CD4-positive, alpha-beta T cell treated with Interleukin-10 for 1 hour (primary cell): ENCODE measurements at regions not wholly inside any gene's neighbourhood (a gene's known extent, or its start where the extent isn't known, plus 50 kb on each side); places are given as distances from the start of the nearest gene placed in this dataset.
"Not testable (repeated sequence)": the region's sequence is repeated elsewhere in the genome, so short reads cannot be mapped to it uniquely, and the experiment has no call there.

Experiments used
- DNase-seq: peaks from one replicate; pipeline ENCODE4 v3.0.0-alpha.2; 2020

DNA sequence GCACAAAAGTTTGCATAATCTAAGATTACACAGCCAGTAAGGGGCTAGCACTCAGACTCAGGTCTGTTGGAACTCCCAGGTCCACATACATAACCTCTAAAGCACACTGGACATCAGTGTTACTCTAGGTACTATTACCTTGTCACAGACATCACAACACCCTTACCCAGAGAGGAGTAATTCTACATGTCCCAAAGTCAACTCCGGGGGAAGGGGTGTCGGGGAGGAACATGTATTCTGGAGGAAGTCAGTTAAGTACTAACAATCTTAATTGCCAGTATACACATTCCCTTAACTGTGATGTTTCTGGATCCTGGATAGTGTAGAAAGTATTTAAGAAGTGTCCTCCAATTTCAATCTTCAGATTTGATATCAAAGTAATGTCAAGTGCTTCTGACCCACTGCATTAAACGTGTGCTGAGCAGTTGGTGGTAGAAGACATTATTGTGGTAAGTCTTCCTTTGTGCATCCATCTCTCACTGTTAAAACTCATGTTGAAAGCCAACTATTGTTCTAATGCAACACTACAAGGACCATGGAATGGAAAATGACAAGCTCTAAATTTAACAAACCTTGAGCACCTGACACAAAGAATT is 155.4 kb downstream of the CRPPA start:
- DNase-seq: no peak

DNA sequence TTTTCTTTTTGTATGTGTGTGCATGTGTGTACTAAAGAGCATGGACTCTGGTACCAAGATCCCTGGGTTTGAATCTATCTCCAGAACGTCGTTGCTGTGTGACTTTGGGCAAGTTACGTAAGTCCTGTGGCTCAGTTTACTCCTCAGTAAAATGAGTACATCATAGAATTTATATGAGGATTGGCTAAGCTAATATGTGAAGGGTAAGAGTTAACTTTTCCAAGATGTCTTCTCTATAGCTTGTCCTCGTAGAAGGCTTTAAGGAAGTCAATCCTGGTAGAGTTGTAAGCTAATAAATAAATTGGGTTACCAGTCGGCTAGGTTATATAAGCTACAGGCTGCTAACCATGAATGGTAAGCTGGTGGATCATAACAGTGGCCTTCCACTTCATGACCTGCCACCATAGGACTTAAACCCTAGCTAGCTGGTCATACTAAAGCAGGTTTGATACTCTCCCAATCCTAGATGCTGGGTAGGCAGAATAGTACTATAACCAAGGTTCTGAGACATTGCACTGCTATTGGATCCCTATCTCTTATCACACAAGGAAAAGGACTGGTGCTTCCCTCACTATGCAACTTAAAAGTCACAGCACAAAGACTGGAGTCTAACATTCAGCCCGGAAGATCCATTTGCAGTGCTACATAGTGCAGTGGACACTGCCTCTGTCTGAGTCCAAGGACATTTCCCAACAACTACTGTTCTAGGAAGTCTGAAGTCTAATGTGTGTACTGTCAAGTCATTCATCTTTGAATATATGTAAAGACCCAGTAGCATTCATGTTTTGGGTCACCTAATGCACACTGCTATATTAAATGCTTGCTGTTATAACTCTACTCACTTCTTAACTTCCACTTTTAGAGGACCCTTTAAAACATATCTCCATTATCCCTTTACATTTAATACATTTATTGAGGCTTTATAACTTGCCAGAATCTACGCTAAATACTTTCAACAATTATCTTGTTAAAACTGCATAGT is 156.2 kb downstream of the CRPPA start:
- no peak for DNase-seq

DNA sequence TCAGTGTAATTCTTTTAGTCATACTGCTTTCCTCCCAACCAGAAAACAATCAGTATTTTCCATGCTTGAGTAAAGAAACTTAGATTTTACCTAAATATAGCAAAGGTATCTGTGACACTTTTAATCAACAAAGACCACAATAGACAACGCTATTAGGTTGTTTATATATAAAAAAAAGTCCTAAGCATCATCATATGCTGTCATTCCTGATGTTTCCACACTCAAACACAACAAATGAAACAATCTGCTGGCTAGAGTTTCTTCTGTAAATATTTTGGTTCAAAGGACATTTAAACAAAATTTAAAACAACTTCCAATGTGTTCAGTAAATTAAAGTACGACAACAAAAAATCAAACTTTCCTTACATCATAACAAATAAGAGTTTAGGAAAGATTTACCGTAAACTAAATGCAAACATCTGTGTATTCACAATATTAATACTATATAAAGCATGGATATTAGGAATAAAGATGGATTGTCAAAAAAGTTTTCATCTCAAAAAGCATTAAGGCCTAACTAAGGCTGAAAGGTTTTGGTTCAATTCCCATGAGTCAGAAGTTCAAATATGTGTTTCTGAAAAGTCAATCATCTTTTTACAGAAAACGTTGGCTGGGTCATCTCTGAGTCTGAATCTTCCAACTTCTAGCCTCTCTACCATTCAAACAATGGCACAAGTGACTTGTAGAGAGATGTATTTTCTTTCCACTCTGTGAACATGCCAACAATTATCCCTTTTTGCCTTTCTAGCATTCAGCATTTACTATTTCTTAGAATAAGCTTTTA is 157.1 kb downstream of the CRPPA start:
- DNase-seq: no peak

DNA sequence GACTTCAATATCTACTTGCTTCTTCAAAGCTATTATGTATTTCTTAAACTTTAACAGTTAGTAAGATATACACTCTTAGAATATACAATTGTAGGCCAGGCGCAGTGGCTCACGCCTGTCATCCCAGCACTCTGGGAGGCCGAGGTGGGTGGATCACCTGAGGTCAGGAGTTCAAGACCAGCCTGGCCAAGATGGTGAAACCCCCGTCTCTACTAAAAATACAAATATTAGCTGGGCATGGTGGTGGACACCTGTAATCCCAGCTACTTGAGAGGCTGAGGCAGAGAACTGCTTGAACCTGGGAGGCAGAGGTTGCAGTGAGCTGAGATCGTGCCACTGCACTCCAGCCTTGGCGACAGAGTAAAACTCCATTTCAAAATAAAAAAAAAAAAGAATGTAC is 158.0 kb downstream of the CRPPA start:
- not testable (repeated sequence) for DNase-seq

DNA sequence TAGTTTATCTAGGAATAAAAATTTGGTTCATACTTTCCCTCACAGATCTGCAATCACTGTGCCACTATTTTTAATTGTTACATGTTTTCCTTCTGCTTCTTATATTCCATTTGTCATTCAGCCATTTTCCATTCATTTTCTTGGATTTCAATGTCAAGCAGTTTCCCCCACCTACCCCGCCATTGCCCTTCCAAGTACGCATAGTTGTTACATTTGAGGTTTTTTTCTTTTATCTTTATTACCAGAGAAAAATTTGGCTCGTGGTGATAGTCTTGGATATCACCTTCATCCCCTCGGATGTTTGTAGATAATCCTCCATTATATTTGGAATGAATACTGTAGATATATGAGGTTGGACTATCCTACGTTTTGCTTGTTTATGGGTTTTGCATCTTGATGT is 159.7 kb downstream of the CRPPA start:
- no peak for DNase-seq

DNA sequence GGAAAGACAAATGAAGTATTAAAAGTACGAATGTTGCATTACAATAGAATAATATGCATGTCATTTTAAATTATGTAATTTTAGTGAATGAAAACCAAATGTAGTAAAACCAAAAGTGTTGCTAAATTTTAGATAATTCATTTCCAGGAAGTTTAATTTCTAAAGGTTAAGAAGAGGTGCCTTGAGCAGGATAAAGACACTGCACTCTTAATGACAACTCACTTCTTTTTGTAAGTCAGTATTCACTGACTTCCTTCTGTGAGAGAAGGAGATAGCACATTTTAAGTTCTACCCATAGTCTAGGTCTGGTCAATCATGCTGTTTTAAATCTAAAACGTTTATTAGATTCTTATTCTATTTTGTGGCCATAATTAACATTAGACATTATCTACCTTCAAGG is 160.2 kb downstream of the CRPPA start:
- DNase-seq: no peak

DNA sequence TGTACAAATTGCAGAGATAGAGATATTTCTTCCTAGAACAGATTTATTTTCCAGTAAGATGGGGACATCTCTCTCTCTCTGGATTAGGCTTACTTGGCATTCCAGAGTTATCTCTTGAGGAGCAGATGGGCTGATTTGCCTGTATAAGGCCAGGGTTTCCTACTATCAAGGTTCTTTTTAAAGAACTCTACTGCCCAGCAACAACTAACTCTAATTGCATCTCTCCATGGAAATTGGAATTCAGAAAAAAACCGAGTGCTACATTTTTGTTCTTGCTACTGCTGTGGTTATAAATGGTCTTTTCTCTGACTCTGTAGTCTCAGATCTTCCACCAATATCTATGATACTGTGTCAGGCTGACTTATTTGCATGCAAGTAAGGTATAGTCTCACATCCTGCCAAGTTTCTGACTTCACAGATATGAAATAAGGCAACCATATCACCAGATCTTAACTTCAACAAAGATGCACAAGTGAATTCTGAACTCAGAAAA is 161.1 kb downstream of the CRPPA start:
- no peak for DNase-seq

DNA sequence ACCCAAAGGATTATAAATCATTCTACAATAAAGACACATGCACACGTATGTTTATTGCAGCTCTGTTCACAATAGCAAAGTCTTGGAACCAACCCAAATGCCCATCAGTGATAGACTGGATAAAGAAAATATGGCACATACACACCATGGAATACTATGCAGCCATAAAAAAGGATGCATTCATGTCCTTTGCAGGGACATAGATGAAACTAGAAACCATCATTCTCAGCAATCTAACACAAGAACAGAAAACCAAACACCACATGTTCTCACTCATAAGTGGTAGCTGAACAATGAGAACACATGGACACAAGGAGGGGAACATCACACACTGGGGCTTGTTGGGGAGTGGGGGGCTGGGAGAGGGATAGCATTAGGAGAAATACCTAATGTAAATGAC is 164.9 kb downstream of the CRPPA start:
- DNase-seq: not testable (repeated sequence)

DNA sequence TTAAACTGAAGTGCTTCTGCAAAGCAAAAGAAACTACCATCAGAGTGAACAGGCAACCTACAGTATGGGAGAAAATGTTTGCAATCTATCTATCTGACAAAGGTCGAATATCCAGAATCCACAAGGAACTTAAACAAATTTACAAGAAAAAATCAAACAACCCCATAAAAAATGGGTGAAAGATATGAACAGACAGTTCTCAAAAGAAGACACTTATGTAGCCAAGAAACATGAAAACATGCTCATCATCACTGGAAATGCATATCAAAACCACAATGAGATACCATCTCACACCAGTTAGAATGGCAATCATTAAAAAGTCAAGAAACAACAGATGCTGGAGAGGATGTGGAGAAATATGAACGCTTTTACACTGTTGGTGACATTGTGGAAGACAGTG is 165.4 kb downstream of the CRPPA start:
- DNase-seq: not testable (repeated sequence)

DNA sequence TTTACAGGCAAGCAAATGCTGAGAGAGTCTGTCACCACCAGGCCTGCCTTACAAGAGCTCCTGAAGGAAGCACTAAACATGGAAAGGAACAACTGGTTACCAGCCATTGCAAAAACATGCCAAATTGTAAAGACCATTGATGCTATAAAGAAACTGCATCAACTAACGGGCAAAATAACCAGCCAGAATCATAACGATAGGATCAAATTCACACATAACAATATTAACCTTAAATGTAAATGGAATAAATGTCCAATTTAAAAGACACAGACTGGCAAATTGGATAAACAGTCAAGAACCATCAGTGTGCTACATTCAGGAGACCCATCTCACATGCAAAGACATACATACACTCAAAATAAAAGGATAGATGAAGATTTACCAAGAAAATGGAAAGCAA is 170.7 kb downstream of the CRPPA start:
- not testable (repeated sequence) for DNase-seq

DNA sequence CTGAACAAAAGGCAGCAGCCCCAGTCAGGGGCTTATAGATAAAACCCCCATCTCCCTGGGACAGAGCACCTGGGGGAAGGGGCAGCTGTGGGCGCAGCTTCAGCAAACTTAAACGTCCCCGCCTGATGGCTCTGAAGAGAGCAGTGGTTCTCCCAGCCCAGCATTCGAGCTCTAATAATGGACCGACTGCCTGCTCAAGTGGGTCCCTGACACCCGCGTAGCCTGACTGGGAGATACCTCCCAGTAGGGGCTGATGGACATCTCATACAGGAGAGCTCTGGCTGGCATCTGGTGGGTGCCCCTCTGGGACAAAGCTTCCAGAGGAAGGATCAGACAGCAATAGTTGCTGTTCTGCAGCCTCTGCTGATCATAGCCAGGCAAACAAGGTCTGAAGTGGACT is 172.1 kb downstream of the CRPPA start:
- not testable (repeated sequence) for DNase-seq

DNA sequence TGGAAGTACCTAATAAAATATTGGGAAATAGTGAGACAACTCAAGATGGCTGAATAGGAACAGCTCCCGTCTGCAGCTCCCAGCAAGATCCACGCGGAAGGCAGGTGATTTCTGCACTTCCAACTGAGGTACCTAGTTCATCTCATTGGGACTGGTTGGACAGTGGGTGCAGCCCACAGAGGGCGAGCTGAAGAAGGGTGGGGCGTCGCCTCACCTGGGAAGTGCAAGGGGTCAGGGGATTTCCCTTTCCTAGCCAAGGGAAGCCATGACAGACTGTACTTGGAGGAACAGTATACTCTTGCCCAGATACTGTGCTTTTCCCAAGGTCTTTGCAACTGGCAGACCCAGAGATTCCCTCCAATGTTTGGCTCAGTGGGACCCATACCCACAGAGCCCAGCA is 172.8 kb downstream of the CRPPA start:
- not testable (repeated sequence) for DNase-seq

DNA sequence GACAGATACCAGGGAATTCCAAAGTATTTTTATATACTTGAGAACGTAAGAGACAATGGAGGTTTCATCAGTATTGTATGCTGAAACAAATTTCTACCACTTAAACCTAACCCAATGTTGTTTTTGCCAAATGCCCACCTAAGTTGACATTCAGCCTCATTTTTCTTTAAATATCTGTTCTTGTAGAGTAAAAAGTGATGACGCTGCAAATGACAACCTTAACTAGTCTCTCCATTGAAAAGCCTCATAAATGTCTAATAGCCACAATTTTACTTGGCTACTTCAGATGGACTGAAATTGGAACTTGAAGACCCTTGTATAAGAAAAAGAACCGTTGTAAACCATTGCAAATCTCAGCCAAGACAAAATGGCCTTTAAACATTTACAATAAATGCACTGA is 176.9 kb downstream of the CRPPA start:
- no peak for DNase-seq

DNA sequence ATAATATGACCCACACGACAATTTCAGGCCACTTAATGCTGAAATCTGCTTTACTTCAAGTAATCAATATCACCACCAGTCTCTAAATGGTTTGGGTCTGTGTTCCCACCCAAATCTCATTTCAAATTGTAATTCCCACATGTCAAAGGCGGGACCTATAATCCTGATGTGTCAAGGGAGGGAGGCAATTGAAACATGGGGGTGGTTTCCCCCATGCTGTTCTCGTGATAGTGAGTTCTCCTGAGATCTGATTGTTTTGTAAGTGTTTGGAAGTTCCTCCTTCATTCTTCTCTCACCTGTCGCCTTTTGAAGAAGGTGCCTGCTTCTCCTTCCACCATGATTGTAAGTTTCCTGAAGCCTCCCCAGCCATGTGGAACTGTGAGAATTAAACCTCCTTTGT is 178.4 kb downstream of the CRPPA start:
- DNase-seq: no peak

DNA sequence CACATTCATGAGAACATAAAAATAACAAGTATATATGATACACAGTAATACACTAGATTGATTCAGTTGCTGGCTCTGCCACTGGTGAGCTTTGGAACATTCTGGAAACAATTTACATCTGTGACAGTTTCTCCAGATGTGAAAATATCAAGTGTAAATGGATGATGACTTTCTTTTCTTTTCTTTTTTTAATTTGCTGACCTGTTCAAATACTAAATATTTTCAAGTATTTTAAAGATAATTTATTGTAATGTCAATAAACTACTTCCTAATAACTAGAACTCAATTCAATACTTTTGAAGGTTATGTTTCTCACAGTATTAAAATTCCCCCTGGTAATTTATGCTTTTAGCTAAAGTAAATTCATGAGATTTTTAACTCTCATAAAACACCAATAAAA is 180.3 kb downstream of the CRPPA start:
- no peak for DNase-seq

DNA sequence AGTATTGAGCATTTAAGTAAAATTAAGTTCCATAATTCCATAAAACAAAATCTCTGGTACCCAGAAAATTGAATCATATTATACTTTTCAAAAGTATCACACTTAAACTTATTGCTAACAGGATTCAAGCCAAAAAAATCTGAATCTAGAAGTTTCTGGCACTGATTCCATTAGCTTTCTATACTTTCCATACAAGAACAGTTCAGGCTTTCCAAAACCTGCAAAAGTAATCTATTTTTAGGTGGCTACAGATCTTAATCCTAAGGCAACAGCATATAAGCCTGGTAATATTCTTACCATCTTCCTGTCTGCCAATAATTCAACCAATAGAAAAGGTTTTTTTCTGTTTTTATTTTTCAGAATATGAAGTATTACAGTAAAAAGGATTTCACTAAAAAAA is 185.0 kb downstream of the CRPPA start:
- no peak for DNase-seq

DNA sequence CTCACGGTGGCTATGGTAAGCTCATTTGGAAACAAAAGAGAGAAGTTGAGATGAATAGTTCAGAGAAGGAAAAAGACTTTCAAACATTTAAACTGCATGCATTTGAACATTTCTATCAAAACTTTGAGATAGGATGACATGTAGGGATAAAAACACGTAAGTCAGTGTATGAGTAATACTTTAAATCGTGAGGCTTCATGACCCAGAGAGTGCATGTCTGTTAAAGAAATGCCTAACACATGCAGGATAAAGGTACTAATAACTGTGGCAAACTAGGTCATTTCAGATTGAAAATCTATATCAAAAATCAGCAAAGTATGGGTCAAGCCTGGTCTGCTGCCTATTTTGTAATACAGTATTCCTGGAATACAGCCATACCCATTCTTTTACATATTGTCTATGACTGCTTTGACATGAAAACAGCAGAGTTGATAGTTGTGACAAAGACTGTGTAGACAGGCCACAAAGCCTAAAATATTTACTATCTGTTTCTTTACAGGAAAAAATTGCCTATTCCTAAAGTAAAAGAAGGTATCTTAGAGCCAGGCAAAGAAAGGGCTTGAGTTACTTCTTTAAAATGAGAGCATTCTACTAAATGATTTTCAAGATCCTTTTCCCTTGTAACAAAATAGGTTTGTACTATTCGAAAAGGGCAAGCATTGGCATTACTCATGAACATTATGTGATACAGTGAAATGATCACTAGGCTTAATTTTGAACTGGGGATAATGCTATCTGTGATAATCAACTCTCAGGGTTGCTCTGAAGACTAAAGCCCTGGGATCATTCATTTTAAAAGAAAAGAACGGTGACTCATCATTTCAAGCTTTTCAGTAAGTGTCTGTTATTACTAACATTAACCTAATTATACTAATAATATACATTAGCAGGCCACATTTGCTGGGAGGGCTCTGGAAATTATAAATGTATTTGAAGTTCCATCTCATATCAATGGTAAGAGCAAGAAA is 185.9 kb downstream of the CRPPA start:
- DNase-seq: no peak

DNA sequence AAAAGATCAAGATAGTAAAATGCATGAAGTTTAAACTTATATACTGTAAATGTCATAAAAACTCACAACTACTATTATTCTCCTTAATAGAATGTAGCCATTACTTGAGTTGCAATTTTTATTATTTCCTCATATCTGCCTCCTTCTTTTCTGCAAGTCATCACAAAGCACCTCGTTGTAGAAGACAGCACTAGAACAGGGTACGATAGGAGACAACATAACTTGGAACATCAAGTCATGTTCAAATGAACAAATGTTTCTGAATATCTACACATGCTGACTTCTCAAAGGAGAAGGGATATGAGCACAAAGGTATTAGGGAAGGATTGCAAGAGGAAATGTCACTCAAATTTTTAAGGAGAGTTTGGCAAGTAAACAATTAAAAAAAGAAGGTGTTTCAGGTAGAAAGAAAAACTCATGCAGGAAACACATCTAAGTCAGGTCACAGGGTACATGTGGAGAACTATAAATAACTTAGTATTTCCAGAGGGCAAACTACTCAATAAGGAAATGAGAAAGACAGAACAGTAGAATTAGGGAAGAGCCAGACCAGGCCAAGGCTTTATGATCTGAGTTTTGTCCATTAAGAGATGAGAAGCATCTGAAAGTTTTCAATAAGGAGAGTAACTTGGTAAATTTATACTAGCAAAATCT is 186.7 kb downstream of the CRPPA start:
- DNase-seq: no peak

DNA sequence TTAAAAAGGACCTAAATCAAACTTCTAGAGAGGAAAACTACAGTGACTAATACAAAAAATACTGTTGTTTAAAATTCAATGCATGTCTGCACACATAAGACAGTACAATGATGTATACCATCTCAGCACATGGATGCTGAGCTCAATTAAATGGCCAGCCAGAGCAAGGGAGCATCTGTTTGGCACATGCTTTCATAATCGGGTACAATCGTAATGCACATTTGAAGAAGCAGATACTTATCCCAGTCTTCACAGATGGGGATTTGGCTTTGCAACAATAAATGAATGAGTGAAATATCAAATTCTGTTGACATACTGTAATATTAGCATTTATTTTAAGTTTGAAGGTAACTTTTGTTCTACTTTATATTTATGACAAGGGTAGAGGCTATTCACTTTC is 187.8 kb downstream of the CRPPA start:
- DNase-seq: no peak

DNA sequence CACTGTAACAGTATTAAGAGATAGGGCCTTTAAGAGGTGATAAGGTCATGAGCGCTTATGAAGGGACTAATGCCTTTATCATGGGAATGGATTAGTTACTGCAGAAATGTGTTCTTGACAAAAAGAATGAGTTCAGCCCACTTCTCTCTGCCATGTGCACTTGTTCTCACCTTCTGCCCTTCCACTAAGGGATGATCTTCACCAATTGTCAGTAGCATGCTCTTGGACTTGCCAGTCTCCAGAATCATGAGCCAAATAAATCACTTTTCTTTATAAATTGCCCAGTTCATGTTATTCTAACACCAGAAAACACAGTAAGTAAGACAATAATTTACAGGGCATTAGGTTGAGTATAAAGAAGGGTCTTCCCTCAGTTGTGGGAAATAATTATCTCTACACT is 189.1 kb downstream of the CRPPA start:
- no peak for DNase-seq

DNA sequence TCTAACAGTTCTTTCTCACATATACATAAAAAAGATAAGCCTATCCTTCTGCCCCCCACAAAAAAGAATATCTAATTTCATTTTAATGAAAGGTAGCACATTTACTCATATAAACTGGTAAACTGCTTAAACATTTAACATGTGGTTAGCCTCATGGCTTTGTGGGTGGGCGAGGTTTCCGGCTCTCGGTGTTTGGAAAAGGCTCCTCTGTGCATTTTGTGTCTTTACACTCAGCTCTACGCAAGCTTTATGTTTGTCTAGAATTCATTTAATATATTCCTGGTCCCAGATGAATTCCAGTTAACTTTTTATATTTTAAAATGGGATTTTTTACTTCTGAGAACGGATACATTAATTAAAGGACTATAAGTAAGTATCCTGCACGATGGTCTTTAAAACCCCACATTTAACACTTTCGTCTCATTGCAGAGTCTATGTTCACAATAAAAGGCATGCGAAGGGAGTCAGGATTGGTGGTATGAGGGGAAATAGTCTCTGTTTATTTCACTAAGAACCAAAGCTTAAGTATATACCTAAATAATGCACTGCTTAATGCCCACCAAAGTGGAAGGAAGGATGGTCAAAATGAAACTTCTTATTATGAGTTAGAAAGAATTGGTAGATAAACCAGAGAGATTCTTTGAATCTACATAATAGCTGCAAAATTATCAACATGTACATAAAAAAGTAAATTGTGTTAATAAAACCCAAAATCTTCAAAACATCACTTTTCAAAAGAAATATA is 197.2 kb downstream of the CRPPA start:
- peak; percentile 34 for DNase-seq
